ENCODE measurements at regions not wholly inside any gene's neighbourhood (a gene's known extent, or its start where the extent isn't known, plus 50 kb on each side); places are given as distances from the start of the nearest gene placed in this dataset.
"Not testable (repeated sequence)": the region's sequence is repeated elsewhere in the genome, so short reads cannot be mapped to it uniquely, and the experiment has no call there.

DNA sequence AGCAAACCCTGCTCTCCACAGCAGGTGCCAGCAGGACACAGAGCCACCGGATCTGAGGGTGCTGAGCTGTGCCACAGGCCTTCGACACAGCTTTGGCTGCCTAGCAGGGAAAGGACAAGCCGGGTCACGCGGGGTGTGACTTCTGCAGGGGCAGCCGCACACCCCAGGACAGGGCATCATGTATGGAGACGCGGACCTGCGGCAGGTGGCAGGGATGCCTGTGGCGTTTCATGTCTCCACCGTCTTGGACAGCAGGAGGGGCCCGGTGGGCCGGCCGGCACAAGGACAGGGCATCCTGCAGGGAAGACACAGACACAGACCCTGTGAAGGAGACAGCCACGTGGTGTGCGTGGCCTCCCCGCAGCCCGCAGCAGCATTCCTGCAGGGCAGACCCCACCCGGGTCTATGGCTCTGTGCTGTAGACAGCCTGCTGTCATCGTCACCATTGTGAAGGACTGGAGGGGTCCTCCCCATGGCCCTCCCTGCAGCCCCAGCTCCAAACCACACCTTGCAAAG is 109.2 kb downstream of the PDGFA start:
- DNase-seq = no peak

DNA sequence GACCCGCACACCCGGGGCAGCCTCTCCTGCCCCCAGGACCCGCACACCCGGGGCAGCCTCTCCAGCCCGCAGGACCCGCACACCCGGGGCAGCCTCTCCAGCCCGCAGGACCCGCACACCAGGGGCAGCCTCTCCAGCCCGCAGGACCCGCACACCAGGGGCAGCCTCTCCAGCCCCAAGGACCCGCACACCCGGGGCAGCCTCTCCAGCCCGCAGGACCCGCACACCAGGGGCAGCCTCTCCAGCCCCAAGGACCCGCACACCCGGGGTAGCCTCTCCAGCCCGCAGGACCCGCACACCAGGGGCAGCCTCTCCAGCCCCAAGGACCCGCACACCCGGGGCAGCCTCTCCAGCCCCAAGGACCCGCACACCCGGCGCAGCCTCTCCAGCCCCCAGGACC is 108.5 kb downstream of the PDGFA start:
- not testable (repeated sequence) for DNase-seq

DNA sequence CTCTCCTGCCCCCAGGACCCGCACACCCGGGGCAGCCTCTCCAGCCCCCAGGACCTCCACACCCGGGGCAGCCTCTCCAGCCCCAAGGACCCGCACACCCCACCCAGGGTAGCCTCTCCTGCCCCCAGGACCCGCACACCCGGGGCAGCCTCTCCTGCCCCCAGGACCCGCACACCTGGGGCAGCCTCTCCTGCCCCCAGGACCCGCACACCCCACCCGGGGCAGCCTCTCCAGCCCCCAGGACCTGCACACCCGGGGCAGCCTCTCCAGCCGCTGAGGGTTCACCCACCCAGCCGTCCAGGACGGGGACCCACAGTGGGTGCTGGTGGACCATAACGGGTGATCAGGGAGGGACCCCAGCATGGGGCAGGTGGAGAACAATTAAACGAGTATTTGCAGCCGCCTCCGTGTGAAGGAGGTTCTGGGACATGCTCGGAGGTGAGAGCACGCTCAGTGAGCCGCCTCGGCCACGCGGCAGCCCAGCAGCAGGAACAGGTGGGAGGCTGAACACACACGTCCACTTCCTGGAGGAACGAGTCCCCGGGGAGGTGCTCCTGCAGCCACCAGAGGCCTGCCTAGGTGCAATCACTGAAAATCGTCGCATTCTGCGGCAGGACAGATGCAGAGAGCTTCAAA is 107.9 kb downstream of the PDGFA start:
- no peak for DNase-seq

- DNase-seq = no peak
Measured at GRCh38 chr7:412313-412710, 107.3 kb downstream of the PDGFA start.

DNA sequence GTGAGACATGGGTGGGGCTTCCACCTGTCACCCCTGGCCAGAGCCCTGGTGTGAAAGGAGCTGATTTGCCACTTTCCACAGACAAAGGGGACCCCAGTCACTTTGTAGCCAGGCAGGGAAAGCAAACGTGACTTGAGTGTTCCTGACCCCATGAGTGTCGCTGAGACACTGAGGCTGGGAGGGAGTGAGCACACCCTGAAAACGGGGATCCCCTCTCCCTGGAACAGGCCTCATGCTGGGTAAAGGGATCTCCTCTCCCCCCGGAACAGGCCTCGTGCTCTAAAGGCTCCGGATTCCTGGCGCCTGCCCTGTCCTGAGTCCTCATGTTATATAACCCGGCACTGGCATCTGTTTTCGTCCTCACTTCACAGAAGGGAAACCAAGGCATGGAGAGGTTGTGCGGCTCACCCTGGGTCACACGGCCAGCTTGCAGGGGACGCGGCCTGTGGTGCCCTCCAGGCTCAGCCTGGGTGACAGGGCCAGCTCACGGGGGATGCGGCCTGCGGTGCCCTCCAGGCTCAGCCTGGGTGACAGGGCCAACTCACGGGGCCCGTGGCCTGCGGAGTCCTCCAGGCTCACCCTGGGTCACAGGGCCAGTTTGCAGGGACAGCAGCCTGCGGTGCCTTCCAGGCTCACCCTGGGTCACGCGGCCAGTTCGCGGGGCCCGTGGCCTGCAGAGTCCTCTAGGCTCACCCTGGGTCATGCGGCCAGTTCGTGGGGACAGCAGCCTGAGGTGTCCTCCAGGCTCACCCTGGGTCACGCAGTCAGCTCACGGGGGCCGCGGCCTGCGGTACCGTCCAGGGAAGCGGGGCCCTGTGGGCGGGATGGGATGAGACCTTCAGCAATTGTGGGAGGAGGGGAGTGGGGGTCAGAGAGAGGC is 104.7 kb downstream of the PDGFA start:
- DNase-seq = no peak

GRCh38 chr7:415646-416525 is 103.8 kb downstream of the PDGFA start:
- no peak for DNase-seq

GRCh38 chr7:416761-417624 is 102.7 kb downstream of the PDGFA start:
- DNase-seq = no peak

- no peak for DNase-seq
Measured at GRCh38 chr7:417625-417889, 102.1 kb downstream of the PDGFA start.

DNA sequence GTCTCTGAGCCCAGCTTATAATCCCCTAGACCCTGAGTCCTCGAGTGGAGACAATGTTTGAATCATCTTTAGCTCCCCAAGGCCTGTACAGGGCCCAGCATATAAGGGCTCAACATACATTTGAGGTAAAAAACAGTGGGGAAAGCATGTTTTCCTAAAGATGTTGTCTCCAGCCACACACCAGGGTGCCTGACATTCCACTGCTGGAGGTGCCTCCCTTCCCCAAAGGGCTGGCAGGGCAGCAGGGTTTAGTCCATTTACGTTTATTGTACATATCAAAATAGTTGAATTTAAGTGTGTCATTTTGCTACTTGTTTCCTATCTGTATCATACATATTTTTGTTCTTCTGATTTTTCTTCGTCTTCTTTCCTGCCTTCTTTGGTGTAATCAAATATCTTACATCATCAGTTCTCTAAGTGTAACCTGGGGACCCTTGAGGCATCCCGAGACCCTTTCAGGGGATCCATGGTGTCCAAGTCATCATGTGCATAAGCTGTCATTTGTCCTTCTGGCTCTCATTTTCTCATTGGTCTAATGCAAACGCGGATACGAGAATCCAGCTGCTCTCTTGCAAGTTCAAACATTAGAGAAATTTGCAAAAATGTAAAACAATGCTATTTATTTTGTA is 101.6 kb downstream of the PDGFA start:
- no peak for DNase-seq

DNA sequence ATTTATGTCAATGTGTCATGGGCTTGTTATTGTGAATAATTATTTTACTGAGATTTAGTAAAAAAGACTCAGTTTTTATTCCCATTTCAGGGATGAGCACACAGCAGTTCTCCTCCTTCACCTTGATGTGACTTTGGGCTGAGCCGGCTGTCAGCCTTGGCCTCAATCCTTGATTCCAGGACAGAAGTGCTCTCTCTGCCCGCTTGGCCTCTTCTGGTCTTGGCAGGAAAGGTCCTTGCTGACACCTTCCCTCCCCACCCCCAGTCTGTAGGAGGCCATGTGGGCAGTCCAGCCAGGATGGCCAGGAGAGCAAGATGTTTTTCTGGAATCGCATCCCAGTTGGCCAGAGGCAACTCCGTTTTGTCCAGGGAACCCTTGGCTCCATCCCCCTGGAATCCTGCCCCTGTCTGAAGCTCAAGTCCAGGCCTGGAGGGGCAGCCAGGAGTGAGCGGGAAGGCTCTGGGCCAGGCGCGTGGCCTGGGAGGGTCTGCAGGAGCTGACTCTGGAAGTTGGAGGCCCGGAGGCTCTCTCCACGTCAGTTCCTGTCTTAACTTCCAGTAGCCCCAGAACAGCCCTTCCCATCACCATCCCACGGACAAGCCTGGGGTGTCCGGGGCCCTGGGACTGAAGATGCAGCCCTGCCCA is 100.9 kb downstream of the PDGFA start:
- no peak for DNase-seq

DNA sequence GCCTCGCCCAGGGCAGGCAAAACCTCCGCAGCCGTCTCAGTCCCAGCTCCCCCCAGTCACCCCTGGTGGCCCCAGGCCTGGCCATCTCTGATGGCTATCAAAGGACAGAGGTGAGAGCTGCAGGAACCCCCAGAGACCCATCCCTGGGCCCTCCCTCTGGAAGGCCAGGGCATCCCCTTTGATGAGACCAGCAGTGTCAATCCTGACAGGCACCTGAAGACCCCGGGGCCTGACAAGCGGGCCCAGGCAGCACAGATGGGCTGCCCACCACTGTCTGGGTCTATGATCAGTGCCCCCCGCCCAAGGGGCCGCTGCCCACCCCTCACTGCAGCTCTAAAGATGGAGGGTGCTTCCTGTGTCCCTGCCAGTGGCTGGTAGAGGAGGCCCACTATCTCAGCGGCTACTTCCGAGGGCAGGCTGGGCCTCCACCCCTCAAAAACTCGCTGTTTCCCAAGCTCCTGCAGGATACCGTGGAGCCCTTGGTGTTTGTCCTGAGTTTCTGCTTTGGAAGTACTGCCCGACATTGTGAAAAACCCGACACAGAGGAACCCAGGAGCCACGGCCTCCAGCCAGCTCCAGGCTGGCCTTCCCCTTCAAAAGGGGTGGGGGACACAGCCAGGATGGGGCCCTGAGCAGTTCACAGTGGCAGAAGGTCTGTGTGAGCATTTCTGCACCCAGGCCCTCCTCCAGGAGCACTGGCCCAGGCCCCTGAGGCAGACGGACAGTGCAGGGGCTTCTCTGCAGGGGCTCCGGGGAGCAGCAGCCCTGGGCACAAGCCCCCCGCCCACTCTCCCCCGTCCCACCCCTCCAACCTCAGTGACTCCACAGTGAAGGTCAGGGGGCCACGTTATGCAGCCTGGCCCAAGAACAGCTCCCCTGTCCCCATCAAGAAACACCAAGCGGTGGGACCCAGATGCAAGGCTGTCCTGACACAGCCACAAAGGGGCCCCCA is 99.2 kb downstream of the PDGFA start:
- no peak for DNase-seq

GRCh38 chr7:421136-421991 is 98.3 kb downstream of the PDGFA start:
- peak; percentile 66 for DNase-seq

DNA sequence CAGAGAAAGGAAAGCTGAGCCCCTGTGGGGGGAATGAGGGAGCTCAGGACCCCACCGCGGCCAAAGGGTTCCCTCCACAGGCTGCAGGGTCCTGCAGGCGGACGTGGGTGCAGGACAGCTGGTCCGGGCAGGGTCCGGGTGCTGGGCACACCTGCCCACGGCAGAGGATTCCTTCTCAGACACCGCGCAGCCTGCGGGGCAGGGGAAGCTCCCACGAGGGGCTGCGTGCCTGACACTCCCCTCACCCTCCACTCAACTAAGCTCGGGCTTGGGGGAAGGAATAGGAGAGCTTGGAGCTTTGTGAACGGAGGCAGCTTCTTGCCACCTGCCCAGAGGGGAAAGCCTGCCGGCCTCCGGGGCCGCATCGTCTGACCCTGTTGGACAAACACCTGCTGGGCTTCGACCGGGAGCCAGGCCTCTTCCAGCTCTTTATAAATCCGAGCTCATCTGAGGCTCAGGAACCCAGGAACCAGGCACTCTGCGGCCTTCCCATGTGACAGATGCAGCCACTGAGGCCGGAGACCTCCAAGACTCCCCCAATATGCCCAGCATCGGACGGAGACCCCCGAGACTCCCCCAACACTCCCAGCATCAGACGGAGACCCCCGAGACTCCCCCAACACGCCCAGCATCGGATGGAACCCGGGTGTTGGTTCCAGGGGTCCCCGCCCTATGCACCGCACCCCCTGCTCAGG is 97.3 kb downstream of the PDGFA start:
- DNase-seq = no peak

- DNase-seq = no peak
Measured at GRCh38 chr7:422886-423225, 96.8 kb downstream of the PDGFA start.

- DNase-seq = no peak
Measured at GRCh38 chr7:423312-424260, 96.1 kb downstream of the PDGFA start.

DNA sequence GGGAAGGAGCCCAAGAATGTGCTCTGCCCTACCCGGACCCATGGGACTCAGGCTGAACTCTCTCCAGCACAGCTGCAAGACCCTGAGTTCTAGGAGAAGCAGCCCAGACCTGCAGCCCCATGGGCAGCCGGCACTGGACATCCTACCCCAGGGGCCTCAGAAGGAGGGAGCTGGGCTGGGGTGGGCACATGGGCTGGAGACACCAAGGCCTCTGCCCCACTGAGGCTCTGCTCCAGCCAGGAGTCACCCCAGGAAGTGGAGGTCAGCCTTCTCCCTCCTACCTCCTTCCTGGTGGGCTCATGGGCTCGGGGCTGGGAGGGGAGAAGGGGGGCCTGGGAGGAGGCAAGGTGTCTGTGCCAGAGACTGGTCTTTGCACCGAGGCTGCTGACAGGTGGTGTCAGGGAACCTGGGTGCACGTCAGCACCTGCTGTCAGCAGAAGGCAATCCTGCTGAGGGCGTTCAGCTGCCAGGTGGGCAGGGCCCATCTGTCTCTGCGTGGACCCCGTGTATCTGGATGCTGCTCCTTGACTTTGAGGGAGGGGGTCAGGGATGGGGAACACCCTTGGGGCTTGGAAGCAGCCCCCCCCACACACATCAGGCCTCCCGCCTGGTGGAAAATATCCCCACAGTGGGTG is 95.2 kb downstream of the PDGFA start:
- no peak for DNase-seq

Measured in DMS79 treated with DMSO at 0.1 percent for 48 hours (cell line).